H1 (cell line): ENCODE measurements at regions not wholly inside any gene's neighbourhood (a gene's known extent, or its start where the extent isn't known, plus 50 kb on each side); places are given as distances from the start of the nearest gene placed in this dataset.

ENCODE experiments used
- CTCF ChIA-PET: fragments of 300-600 bp; sonication (Branson Sonifier 250); formaldehyde crosslinking; loops from one replicate; lab custom pipeline; 2021; ENCODE audit not compliant: partially characterized antibody; lab: Charles Lee
- POLR2A ChIA-PET: fragments of 300-600 bp; sonication (Branson Sonifier 250); formaldehyde crosslinking; loops from one replicate; lab custom pipeline; 2021; ENCODE audit warnings: inconsistent platforms; ENCODE audit not compliant: partially characterized antibody; lab: Charles Lee
- DNase-seq, 2 experiments: peaks; one replicate each; pipeline versions ENCODE4 v3.0.0 to v3.0.0-alpha.2; 2010 to 2022; ENCODE audit warnings: low spot score in 2 of 2, low read depth in 1 of 2, mixed read lengths in 1 of 2
- FAIRE-seq: peaks from 2 replicates; lab custom pipeline; 2011; peaks lifted over from hg19 to GRCh38; lab: Jason Lieb, UNC
- H2AFZ ChIP-seq: 2 replicates; pipeline ENCODE4 v1.8.1; 2012; ENCODE audit warnings: low read length, inconsistent platforms
- H2AK5ac ChIP-seq: 2 replicates; pipeline ENCODE4 v1.6.1; 2013; ENCODE audit warnings: low read depth, low read length
- H2BK120ac ChIP-seq: replicated peaks from 2 replicates; pipeline ENCODE3; 2013; ENCODE audit warnings: low read depth, low read length, inconsistent platforms
- H2BK12ac ChIP-seq: 2 replicates; pipeline ENCODE4 v1.6.1; 2013; ENCODE audit warnings: low read depth, low read length
- H2BK15ac ChIP-seq: 2 replicates; pipeline ENCODE4 v1.6.1; 2013; ENCODE audit warnings: low read length
- H2BK20ac ChIP-seq: 2 replicates; pipeline ENCODE4 v1.6.1; 2013; ENCODE audit warnings: low read length
- H2BK5ac ChIP-seq: 2 replicates; pipeline ENCODE4 v1.6.1; 2013; ENCODE audit warnings: low read depth, low read length
- H3K14ac ChIP-seq: 2 replicates; pipeline ENCODE4 v1.6.1; 2013; ENCODE audit warnings: inconsistent platforms; ENCODE audit not compliant: insufficient read length
- H3K18ac ChIP-seq: 2 replicates; pipeline ENCODE4 v1.6.1; 2013; ENCODE audit warnings: low read length; ENCODE audit errors: extremely low read depth
- H3K23ac ChIP-seq: 2 replicates; pipeline ENCODE4 v1.6.1; 2013; ENCODE audit warnings: inconsistent platforms; ENCODE audit not compliant: insufficient read length
- H3K23me2 ChIP-seq: 2 replicates; pipeline ENCODE4 v1.6.1; 2013; ENCODE audit warnings: low read depth, low read length
- H3K27ac ChIP-seq: 2 replicates; pipeline ENCODE4 v1.6.1; 2011; ENCODE audit warnings: low read depth, low read length, inconsistent platforms
- H3K27me3 ChIP-seq, 4 experiments: replicated peaks in 1 of 4; 1 replicate in 1 of 4; 2 replicates in 3 of 4; pipeline versions ENCODE4 v1.6.1 to v1.8.1; 2011 to 2013; ENCODE audit warnings: low read length in 3 of 4, mild to moderate bottlenecking in 3 of 4, inconsistent platforms in 2 of 4, mixed read lengths in 2 of 4, moderate library complexity in 1 of 4; ENCODE audit not compliant: control insufficient read depth in 3 of 4, insufficient read depth in 3 of 4; ENCODE audit errors: extremely low read depth in 1 of 4
- H3K36me3 ChIP-seq, 4 experiments: 2 replicates each; pipeline versions ENCODE4 v1.6.1 to v1.8.1; 2011 to 2013; ENCODE audit warnings: mild to moderate bottlenecking in 4 of 4, low read length in 3 of 4, moderate library complexity in 2 of 4, control low read depth in 1 of 4, inconsistent platforms in 1 of 4; ENCODE audit not compliant: insufficient read depth in 4 of 4, control insufficient read depth in 2 of 4
- H3K4ac ChIP-seq: replicated peaks from 2 replicates; pipeline ENCODE3; 2013; ENCODE audit warnings: low read length, low read depth, mixed read lengths, inconsistent platforms; ENCODE audit not compliant: insufficient read length
- H3K4me1 ChIP-seq, 4 experiments: replicated peaks in 1 of 4; 1 replicate in 1 of 4; 2 replicates in 3 of 4; pipeline versions ENCODE4 v1.6.1 to v1.8.1; 2011 to 2013; ENCODE audit warnings: low read length in 3 of 4, inconsistent platforms in 2 of 4, mixed read lengths in 1 of 4; ENCODE audit not compliant: insufficient read depth in 4 of 4, control insufficient read depth in 3 of 4
- H3K4me2 ChIP-seq, 2 experiments: 2 replicates each; pipeline versions ENCODE4 v1.6.1 to v1.8.1; 2011 to 2013; ENCODE audit warnings: low read depth in 2 of 2, low read length in 2 of 2, control low read depth in 1 of 2, inconsistent platforms in 1 of 2, mild to moderate bottlenecking in 1 of 2; ENCODE audit not compliant: insufficient read depth in 1 of 2
- H3K4me3 ChIP-seq, 4 experiments: fragments of 200-600, 300-600 bp in 1 of 4; sonication (generic), shearing (Covaris generic), sonication (Bioruptor Twin) in 1 of 4; 2 replicates each; pipeline versions ENCODE4 v1.5.1 to v1.8.1; 2011 to 2016; ENCODE audit warnings: low read length in 4 of 4, low read depth in 3 of 4, control low read depth in 2 of 4, inconsistent platforms in 2 of 4, mild to moderate bottlenecking in 2 of 4, mixed read lengths in 1 of 4, moderate library complexity in 1 of 4; ENCODE audit not compliant: insufficient read depth in 2 of 4; ENCODE audit errors: extremely low read depth in 1 of 4
- H3K56ac ChIP-seq: replicated peaks from 2 replicates; pipeline ENCODE3; 2013; ENCODE audit warnings: low read depth, mild to moderate bottlenecking, mixed read lengths, low read length, inconsistent platforms; ENCODE audit not compliant: insufficient read length
- H3K79me1 ChIP-seq: 2 replicates; pipeline ENCODE4 v1.6.1; 2013; ENCODE audit warnings: low read depth, low read length, control low read depth
- H3K79me2 ChIP-seq, 2 experiments: 2 replicates each; pipeline versions ENCODE4 v1.6.1 to v1.8.1; 2012 to 2013; ENCODE audit warnings: low read length in 2 of 2, mild to moderate bottlenecking in 2 of 2, inconsistent platforms in 1 of 2; ENCODE audit not compliant: insufficient read depth in 2 of 2, control insufficient read depth in 1 of 2
- H3K9ac ChIP-seq, 4 experiments: replicated peaks in 1 of 4; 1 replicate in 1 of 4; 2 replicates in 3 of 4; pipeline versions ENCODE4 v1.6.1 to v1.8.1; 2011 to 2013; ENCODE audit warnings: low read depth in 3 of 4, low read length in 3 of 4, control low read depth in 2 of 4, mild to moderate bottlenecking in 2 of 4, moderate library complexity in 2 of 4, inconsistent platforms in 1 of 4; ENCODE audit errors: extremely low read depth in 1 of 4
- H3K9me3 ChIP-seq, 2 experiments: 2 replicates each; pipeline versions ENCODE4 v1.6.1 to v1.8.1; 2012 to 2013; ENCODE audit warnings: mild to moderate bottlenecking in 2 of 2, moderate library complexity in 2 of 2, control low read depth in 1 of 2, inconsistent platforms in 1 of 2, low read depth in 1 of 2, low read length in 1 of 2, mixed read lengths in 1 of 2; ENCODE audit not compliant: insufficient read depth in 2 of 2
- H4K20me1 ChIP-seq, 2 experiments: replicated peaks in 1 of 2; 2 replicates each; pipeline versions ENCODE3 to v1.8.1; 2011 to 2013; ENCODE audit warnings: inconsistent platforms in 2 of 2, low read length in 2 of 2, mild to moderate bottlenecking in 1 of 2; ENCODE audit not compliant: insufficient read depth in 2 of 2, control insufficient read depth in 1 of 2
- H4K5ac ChIP-seq: 2 replicates; pipeline ENCODE4 v1.6.1; 2013; ENCODE audit warnings: low read length, low read depth, mixed read lengths, inconsistent platforms; ENCODE audit not compliant: insufficient read length
- H4K8ac ChIP-seq: 2 replicates; pipeline ENCODE4 v1.8.0; 2013; ENCODE audit warnings: mild to moderate bottlenecking, moderate library complexity, low read length, inconsistent platforms; ENCODE audit not compliant: insufficient read depth; ENCODE audit errors: extremely low read depth
- H4K91ac ChIP-seq: replicated peaks from 2 replicates; pipeline ENCODE3; 2013; ENCODE audit warnings: low read length, mixed read lengths, inconsistent platforms; ENCODE audit not compliant: insufficient read length
- ASH2L ChIP-seq: fragments of 200-600, 300-600 bp; sonication (generic); IDR thresholded peaks from one replicate; pipeline ENCODE4 v1.7.1; 2017; ENCODE audit warnings: low read length
- CBX8 ChIP-seq: fragments of 300-800, 300-1000 bp; sonication (generic); IDR thresholded peaks from 2 replicates; pipeline ENCODE4 v1.7.1; 2016; ENCODE audit warnings: low read depth, low read length, borderline replicate concordance
- EP300 ChIP-seq, 2 experiments: IDR thresholded peaks; 1 replicate in 1 of 2; 2 replicates in 1 of 2; pipeline ENCODE4 v1.6.1; 2011 to 2012; ENCODE audit warnings: low read depth in 2 of 2, low read length in 2 of 2, mild to moderate bottlenecking in 2 of 2, borderline replicate concordance in 1 of 2, inconsistent platforms in 1 of 2, moderate library complexity in 1 of 2
- EZH2 ChIP-seq: fragments of 200-600 bp; sonication (generic); IDR thresholded peaks from 2 replicates; pipeline ENCODE4 v1.7.1; 2012; ENCODE audit warnings: low read depth, mild to moderate bottlenecking, moderate library complexity, low read length, inconsistent platforms; ENCODE audit not compliant: severe bottlenecking
- GABPA ChIP-seq: IDR thresholded peaks from 2 replicates; pipeline ENCODE4 v1.6.1; 2011; ENCODE audit warnings: mild to moderate bottlenecking, low read length, moderate library complexity, borderline replicate concordance; ENCODE audit not compliant: insufficient read depth
- KDM4A ChIP-seq: IDR thresholded peaks from one replicate; pipeline ENCODE4 v1.7.1; 2012; ENCODE audit warnings: low read depth, mild to moderate bottlenecking, moderate library complexity, low read length, inconsistent platforms; ENCODE audit not compliant: severe bottlenecking
- RFX5 ChIP-seq: IDR thresholded peaks from 2 replicates; pipeline ENCODE4 v1.6.1; 2011; ENCODE audit warnings: low read depth, low read length, improper control_type of control experiment, borderline replicate concordance
- SIN3A ChIP-seq, 2 experiments: IDR thresholded peaks in 1 of 2; conservative IDR thresholded peaks in 1 of 2; 2 replicates each; pipeline ENCODE4 v1.6.1; 2011 to 2012; ENCODE audit warnings: low read length in 2 of 2, improper control_type of control experiment in 1 of 2, low read depth in 1 of 2, mild to moderate bottlenecking in 1 of 2
- TAF7 ChIP-seq: optimal IDR thresholded peaks from 2 replicates; pipeline ENCODE3; 2011; ENCODE audit warnings: low read depth, mild to moderate bottlenecking, inconsistent platforms, low read length, moderate library complexity, borderline replicate concordance
- WGBS, 2 experiments: shearing (Covaris generic) in 1 of 2; methylation state at CpG; one replicate each; pipeline versions ENCODE4 v1.1.6 to v1.1.7; 2013 to 2015; ENCODE audit warnings: low lambda C conversion rate in 2 of 2, mixed read lengths in 2 of 2, inconsistent platforms in 1 of 2, low coverage in 1 of 2, missing lambda C conversion rate in 1 of 2; ENCODE audit not compliant: insufficient replicate concordance in 2 of 2, insufficient coverage in 1 of 2, insufficient read length in 1 of 2; ENCODE audit errors: extremely low coverage in 1 of 2, missing lambda C conversion rate in 1 of 2; 5-methylcytosine and 5-hydroxymethylcytosine counted together

GRCh38 chr6:165794179-165794601, 131.1 kb upstream of the PDE10A start:
- Histone ChIP-seq H3K27ac (no peak overlapping the region), H3K4ac (peak overlapping the region; percentile 50), H3K9ac (no peak overlapping the region), H2BK120ac (no peak overlapping the region), H3K79me1 (no peaks in the 10 kb centered on the region), H2BK5ac (0 out of 2 replicates have a peak overlapping the region, but pooled peaks have one; percentile 15), H2AFZ (no peak overlapping the region), H3K9me3 (no peaks in the 10 kb centered on the region), H4K20me1 (peaks cover 0 to 5% of the 10 kb centered on the region in 2 experiments), H4K8ac (no peak overlapping the region), H3K4me1 (no peaks in the 10 kb centered on the region), H4K5ac (no peak overlapping the region), H2AK5ac (peak overlapping the region; percentile 84), H2BK12ac (peak overlapping the region; percentile 62; the same call in 1 of the 2 replicates), H2BK20ac (no peak overlapping the region), H3K18ac (no peak overlapping the region), H3K23ac (no peak overlapping the region), H3K23me2 (peaks cover 6% of the 10 kb centered on the region; the same call in 1 of the 2 replicates), H3K4me3 (no peak overlapping the region), H3K4me2 (no peak overlapping the region), H3K36me3 (no peaks in the 10 kb centered on the region), H3K56ac (peak overlapping the region; percentile 70), H3K79me2 (no peaks in the 10 kb centered on the region), H2BK15ac (no peak overlapping the region), H4K91ac (peak overlapping the region; percentile 84), H3K14ac (no peak overlapping the region), H3K27me3 (no peaks in the 10 kb centered on the region)
- TF ChIP-seq ASH2L (no peak), RFX5 (no peak), GABPA (no peak), EP300 (IDR thresholded peaks at IDR 0.05; ENCODE audit: borderline replicate concordance in 1 of 2, low read depth in 2 of 2, low read length in 2 of 2) (no peak), EZH2 (no peak), KDM4A (no peak), CBX8 (no peak), SIN3A (conservative IDR thresholded peaks at IDR 0.05 in 1 of 2, IDR thresholded peaks at IDR 0.05 in 1 of 2; ENCODE audit: low read depth in 1 of 2, low read length in 2 of 2) (no peak), TAF7 (no peak)
- DNase-seq (no peak), FAIRE-seq (no peak)
- POLR2A ChIA-PET = no interaction called here
- WGBS, 2 experiments = 93 to 100% methylated on average over 5 to 6 of the region's 6 CpGs
- CTCF ChIA-PET = no interaction called here
